Esophagus (tissue), 2 donors: ENCODE measurements at regions not wholly inside any gene's neighbourhood (a gene's known extent, or its start where the extent isn't known, plus 50 kb on each side); places are given as distances from the start of the nearest gene placed in this dataset.

Source experiments
- H3K27ac ChIP-seq, 2 donors: one replicate each; pipeline ENCODE4 v1.5.1; 2013; ENCODE audit warnings: low read depth in 2 of 2, mild to moderate bottlenecking in 2 of 2, inconsistent platforms in 1 of 2, low read length in 1 of 2, moderate library complexity in 1 of 2
- H3K27me3 ChIP-seq, 2 donors: one replicate each; pipeline ENCODE4 v1.6.1; 2013; ENCODE audit warnings: low read length in 2 of 2, control low read depth in 1 of 2, mild to moderate bottlenecking in 1 of 2; ENCODE audit not compliant: insufficient read depth in 2 of 2, control insufficient read depth in 1 of 2
- H3K36me3 ChIP-seq, 2 donors: one replicate each; pipeline ENCODE4 v1.6.1; 2013; ENCODE audit warnings: low read length in 1 of 2; ENCODE audit not compliant: control insufficient read depth in 2 of 2, insufficient read depth in 2 of 2
- H3K4me1 ChIP-seq, 2 donors: one replicate each; pipeline ENCODE4 v1.6.1; 2013; ENCODE audit warnings: low read length in 1 of 2; ENCODE audit not compliant: control insufficient read depth in 2 of 2, insufficient read depth in 2 of 2
- H3K4me3 ChIP-seq, 2 donors: one replicate each; pipeline ENCODE4 v1.5.1; 2013; ENCODE audit warnings: low read length in 2 of 2, mild to moderate bottlenecking in 2 of 2, low read depth in 1 of 2, moderate library complexity in 1 of 2
- H3K9me3 ChIP-seq, 2 donors: one replicate each; pipeline ENCODE4 v1.6.1; 2013; ENCODE audit warnings: mild to moderate bottlenecking in 2 of 2, low read depth in 1 of 2, low read length in 1 of 2, moderate library complexity in 1 of 2; ENCODE audit not compliant: control insufficient read depth in 2 of 2, insufficient read depth in 1 of 2
- WGBS, 2 donors: extraction: QIAGEN DNeasy Blood & Tissue Kit; methylation state at CpG; one replicate each; pipeline ENCODE4 v1.1.7; 2013; 5-methylcytosine and 5-hydroxymethylcytosine counted together
- donor health status: healthy with polysubstance abuse.
- donor health status: Bipolar disorder and iron deficiency.

DNA sequence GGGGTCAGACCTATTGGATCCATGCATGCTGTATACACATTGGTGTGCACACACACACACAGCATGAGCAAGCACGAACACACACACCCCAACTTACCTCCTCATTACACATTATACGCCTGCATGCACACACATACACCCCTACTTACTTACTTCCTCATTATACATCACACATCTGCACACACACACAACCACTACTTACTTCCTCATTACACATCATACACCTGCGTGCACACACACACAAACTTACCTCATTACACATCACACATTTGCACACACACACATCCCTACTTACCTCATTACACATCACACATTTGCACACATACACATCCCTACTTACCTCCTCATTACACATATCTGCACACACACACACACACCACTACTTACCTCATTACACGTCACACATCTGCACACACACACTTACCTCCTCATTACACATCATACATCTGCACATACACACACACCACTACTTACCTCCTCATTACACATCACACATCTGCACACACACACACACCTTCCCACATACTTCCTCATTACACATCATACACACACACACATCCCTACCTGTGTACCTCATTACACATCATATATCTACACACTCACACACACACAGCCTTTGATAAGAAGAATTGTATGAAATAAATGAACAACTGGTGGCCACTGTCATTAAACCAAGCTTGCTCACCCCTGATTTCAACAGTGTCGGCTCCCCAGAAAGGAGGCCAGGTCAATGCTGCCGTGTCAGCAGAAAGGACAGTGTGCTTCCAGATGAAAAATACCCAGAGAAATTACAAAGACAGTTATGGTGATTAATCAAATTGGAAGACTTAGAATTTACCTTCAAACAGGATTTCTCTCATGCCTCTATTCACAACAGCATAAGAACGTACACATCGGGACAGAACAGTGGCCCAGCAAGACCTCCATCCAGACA is 117.8 kb downstream of the SETD4 start:
- H3K4me3 ChIP-seq = no peak overlapping the region

DNA sequence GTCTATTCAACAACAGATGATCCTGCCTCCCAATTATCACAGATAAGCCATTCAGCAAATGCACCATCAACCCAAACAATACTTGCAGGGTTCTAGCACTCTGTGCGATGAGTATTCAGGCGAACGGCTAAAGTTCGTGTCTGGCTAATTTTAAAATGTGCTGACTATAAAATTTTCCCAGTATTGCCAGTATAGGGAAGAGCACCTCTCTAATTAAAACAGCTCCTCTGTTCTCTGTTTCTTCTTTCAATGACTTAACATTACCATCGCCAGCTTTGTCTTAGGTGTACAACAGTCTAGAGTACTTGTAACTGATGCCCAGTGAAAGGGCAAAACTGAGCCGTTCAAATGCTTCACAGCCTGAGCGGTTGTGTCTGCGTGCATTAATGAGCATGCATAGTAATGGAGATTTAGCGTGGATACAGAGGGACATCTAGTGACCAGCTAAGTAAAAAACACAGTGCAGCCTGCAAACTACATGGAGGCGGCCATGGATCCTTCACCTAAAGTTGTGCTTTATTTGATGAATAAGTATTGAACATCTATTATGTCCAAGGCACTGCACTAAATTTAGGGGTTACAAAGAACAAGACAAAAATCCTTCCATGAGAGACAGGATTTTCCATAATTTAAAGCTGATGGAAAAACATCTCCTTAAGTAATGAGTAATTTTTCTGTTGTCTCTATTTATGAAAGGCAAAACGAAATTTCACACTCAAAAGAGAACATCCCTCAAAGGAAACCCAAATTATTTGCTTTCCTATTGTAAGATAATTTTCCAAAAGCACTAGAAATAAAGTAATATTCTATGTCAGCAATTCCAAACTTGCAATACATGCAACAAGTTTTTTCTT is 120.0 kb downstream of the SETD4 start:
- H3K4me3 ChIP-seq = no peak overlapping the region
- H3K27ac ChIP-seq = no peak overlapping the region
- no peaks in the 10 kb centered on the region for H3K27me3 ChIP-seq
- 35 to 36% methylated on average over 11 of the region's 11 CpGs for WGBS, 2 donors
- no peaks in the 10 kb centered on the region for H3K4me1 ChIP-seq
- no peaks in the 10 kb centered on the region for H3K36me3 ChIP-seq
- no peaks in the 10 kb centered on the region for H3K9me3 ChIP-seq

More for the DNA sequence above, 117.8 kb downstream of the SETD4 start:
- 85 to 88% methylated on average over 8 of the region's 8 CpGs for WGBS, 2 donors
- no peaks in the 10 kb centered on the region for H3K27me3 ChIP-seq
- H3K9me3 ChIP-seq = no peaks in the 10 kb centered on the region
- no peak overlapping the region for H3K27ac ChIP-seq
- H3K4me1 ChIP-seq = no peaks in the 10 kb centered on the region
- H3K36me3 ChIP-seq = no peaks in the 10 kb centered on the region

DNA sequence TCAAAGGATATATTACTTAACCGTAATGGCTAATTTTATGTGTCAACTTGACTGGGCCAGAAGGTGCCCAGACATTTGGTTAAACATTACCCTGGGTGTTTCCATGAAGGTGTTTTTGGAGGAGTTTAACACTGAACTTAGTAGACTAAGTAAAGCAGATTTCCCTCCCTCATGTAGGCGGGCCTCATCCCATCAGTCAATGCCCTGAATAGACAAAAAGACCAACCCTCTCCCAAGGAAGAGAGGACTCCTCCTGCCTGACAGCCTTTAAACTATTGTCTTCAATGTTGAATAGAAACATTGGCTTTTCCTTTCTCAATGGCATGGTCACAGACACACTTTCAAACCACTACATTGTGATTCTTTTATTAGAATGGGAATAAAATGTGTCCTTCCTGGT is 121.9 kb downstream of the SETD4 start:
- Histone ChIP-seq H3K36me3 (no peaks in the 10 kb centered on the region), H3K4me1 (no peaks in the 10 kb centered on the region), H3K4me3 (no peak overlapping the region), H3K27me3 (no peaks in the 10 kb centered on the region), H3K27ac (no peak overlapping the region), H3K9me3 (no peaks in the 10 kb centered on the region)
- WGBS, 2 donors = 89 to 94% methylated on average over 2 of the region's 2 CpGs

DNA sequence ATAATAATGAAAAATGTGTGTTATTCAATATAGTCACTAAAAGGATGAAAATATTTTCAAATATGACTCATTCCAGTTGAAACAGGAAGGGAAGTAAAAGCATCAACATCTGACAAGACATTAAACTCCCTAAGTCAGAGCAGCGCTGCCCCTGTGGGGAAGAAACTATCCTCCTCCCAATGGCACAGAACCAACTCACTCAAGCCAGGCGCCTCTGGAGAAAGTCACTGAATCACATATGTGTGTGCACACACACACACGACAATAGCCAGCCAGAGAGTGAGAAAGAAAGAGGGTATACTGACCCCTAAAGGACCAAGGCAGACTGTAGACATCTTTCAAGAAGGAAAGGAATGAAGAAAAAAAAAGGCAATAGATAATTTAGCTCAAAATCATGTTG is 126.9 kb downstream of the SETD4 start:
- Histone ChIP-seq H3K27ac (peak overlapping the region in 1 of 2 donors; percentile 40), H3K4me3 (no peak overlapping the region), H3K27me3 (no peaks in the 10 kb centered on the region), H3K4me1 (no peaks in the 10 kb centered on the region), H3K9me3 (no peaks in the 10 kb centered on the region), H3K36me3 (no peaks in the 10 kb centered on the region)
- 22 to 38% methylated on average over 3 of the region's 3 CpGs for WGBS, 2 donors

DNA sequence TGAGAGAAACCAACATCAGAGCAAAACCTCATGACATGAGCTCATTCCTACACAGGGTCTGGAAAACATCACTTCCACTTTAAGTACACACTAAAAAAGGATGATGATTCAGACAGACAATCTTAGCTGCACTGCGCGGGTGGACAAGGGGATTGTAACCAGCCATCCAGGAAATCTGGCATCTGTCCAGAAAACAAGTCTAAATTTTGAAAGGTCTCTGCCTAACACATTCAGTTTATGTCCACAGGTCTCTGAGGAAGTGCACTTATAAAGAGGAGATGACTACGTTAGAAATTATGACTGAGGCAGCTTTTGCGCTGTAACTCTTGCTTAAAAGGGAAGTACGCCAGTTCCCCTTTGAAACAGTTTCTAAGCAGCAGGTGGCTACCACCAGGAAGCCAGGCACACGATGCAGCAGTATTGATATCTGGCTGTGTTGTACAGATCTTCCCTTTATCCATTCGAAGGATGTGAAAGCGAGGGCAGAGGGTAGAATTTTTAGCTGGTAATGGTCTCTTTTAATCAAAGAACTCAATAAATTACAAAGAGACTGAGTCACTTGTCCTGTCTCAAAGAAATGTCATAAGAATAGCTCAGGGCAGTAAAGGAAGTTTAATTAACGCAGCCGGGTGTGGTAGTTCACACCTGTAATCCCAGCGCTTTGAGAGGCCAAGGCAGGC is 128.0 kb downstream of the SETD4 start:
- H3K4me3 ChIP-seq = no peak overlapping the region
- no peaks in the 10 kb centered on the region for H3K4me1 ChIP-seq
- no peaks in the 10 kb centered on the region for H3K9me3 ChIP-seq
- H3K27me3 ChIP-seq = no peaks in the 10 kb centered on the region
- no peaks in the 10 kb centered on the region for H3K36me3 ChIP-seq
- H3K27ac ChIP-seq = peak overlapping the region in 1 of 2 donors; percentile 38
- WGBS, 2 donors = 28 to 29% methylated on average over 11 of the region's 11 CpGs

DNA sequence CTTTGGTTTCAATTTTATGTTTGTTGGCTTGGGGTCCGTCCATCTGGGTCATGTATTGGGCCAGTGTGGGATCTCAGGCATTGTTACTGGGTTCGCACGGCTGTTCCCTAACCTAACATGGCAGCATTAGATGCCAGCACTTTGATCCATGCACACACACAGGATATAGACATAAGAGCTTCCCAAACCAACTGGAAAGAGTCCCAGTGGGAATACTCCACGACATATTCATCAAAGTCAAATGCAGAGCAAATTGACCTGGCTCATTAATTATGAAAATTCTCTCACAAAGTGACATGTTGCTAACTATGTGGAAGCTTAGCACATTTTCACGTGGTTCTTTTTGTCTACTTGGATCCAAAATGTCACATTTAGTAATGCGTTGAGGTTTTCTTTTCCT is 130.4 kb downstream of the SETD4 start:
- peaks cover 0 to 2% of the 10 kb centered on the region in 2 donors for H3K4me1 ChIP-seq
- no peak overlapping the region for H3K27ac ChIP-seq

DNA sequence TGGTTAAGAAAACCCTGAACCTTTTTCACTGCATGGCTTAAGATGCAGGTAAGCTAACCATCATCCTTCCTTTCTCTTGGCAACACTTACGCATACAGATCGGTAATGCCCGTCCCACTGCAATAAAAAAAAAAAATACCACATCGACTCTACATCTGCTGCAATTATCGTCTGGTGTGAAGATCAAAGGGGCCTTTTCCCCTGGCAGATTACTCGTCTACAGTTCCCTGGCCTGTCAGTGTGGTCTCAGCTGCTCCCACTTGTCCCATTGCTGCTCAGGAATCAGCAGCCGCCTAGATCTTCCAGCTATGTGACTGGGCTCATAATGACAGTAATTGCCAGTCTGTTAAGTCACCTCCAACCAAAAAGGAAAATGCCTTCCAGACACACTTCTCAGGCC is 133.1 kb downstream of the SETD4 start:
- 59 to 69% methylated on average over 7 of the region's 7 CpGs for whole genome bisulfite sequencing, 2 donors
- no peaks in the 10 kb centered on the region for H3K9me3 ChIP-seq
- no peak overlapping the region for H3K27ac ChIP-seq
- H3K27me3 ChIP-seq = no peaks in the 10 kb centered on the region
- peaks cover 0 to 3% of the 10 kb centered on the region in 2 donors for H3K4me1 ChIP-seq
- H3K36me3 ChIP-seq = no peaks in the 10 kb centered on the region
- no peak overlapping the region for H3K4me3 ChIP-seq

More for the DNA sequence above, 130.4 kb downstream of the SETD4 start:
- Histone ChIP-seq H3K9me3 (no peaks in the 10 kb centered on the region), H3K36me3 (no peaks in the 10 kb centered on the region), H3K4me3 (no peak overlapping the region), H3K27me3 (no peaks in the 10 kb centered on the region)
- WGBS, 2 donors = 53 to 58% methylated on average over 6 of the region's 6 CpGs

DNA sequence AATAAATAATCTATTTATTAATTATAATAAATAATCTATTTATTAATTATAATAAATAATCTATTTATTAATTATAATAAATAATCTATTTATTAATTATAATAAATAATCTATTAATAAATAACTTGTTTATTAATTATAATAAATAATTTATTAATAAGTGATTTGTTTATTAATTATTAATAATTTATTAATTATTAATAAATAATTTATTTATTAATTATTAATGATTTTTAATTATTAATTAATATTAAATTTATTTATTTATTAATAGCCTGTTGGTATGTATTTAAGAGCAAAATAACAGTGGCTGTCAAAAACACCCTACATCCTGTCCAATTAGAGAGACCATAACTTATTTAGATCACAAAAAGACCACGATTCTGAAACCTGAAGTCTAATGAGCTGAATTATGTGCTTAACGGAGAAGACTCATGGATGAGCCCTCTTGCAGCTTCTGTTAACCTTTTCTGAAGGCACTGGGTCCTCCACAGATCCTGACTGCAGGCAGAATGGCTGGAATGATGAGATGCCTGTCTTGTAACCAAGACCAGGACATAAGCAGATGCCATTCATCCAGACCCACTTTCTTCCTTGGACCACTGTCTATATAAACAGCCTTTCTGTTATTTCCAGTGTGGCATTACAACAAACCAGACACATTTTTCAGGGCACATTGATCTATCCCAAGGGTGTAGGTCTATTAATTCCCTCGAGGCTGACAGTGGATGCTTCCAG is 134.2 kb downstream of the SETD4 start:
- Histone ChIP-seq H3K4me3 (no peak overlapping the region), H3K4me1 (peaks cover 0 to 3% of the 10 kb centered on the region in 2 donors), H3K27me3 (no peaks in the 10 kb centered on the region), H3K9me3 (no peaks in the 10 kb centered on the region), H3K36me3 (no peaks in the 10 kb centered on the region), H3K27ac (no peak overlapping the region)
- WGBS, 2 donors = 75 to 80% methylated on average over 3 of the region's 3 CpGs

DNA sequence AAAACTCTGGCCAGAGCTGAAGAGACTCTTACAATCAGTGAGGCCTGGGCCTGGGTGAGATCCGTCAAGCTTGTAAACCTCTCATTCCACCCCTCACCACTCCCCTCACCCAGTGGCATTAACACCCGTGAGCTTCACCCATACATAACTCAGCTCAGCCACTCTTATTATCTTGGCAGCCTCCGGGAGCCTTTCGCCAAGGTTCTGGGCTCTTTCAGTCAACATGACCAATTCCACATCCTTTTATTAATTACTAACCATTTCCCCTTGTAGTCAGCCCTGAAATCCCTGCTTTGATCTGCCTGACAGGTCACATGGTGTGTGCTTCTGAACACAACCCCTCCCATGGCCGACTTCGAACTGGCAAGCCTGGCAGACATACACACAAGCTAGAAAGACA is 134.8 kb downstream of the SETD4 start:
- H3K4me3 ChIP-seq = no peak overlapping the region
- H3K4me1 ChIP-seq = peaks cover 0 to 3% of the 10 kb centered on the region in 2 donors
- H3K27ac ChIP-seq = peak overlapping the region; percentile 14 to 60
- 22 to 24% methylated on average over 6 of the region's 6 CpGs for WGBS, 2 donors
- H3K9me3 ChIP-seq = no peaks in the 10 kb centered on the region
- no peaks in the 10 kb centered on the region for H3K27me3 ChIP-seq
- H3K36me3 ChIP-seq = no peaks in the 10 kb centered on the region
